Liver (tissue), 7 donors: ENCODE measurements at regions not wholly inside any gene's neighbourhood (a gene's known extent, or its start where the extent isn't known, plus 50 kb on each side); places are given as distances from the start of the nearest gene placed in this dataset.

Experiments used
- DNase-seq: peaks from one replicate; pipeline ENCODE4 v3.0.0-alpha.2; 2017; ENCODE audit warnings: low spot score
- H3K27ac ChIP-seq, 2 donors: one replicate each; pipeline ENCODE4 v1.7.0; 2013; ENCODE audit warnings: inconsistent platforms in 2 of 2, low read length in 2 of 2, control low read depth in 1 of 2, low read depth in 1 of 2, mild to moderate bottlenecking in 1 of 2
- H3K27me3 ChIP-seq, 4 donors: one replicate each; pipeline versions ENCODE4 v1.6.1 to v1.7.0; 2013; ENCODE audit warnings: low read length in 3 of 4, inconsistent platforms in 1 of 4, mild to moderate bottlenecking in 1 of 4, moderate library complexity in 1 of 4; ENCODE audit not compliant: control insufficient read depth in 4 of 4, insufficient read depth in 4 of 4
- H3K36me3 ChIP-seq, 4 donors: one replicate each; pipeline versions ENCODE4 v1.6.1 to v1.7.0; 2013; ENCODE audit warnings: low read length in 3 of 4, mild to moderate bottlenecking in 3 of 4, low read depth in 1 of 4, moderate library complexity in 1 of 4; ENCODE audit not compliant: control insufficient read depth in 4 of 4, insufficient read depth in 3 of 4
- H3K4me1 ChIP-seq, 4 donors: one replicate each; pipeline versions ENCODE4 v1.6.1 to v1.7.0; 2013; ENCODE audit warnings: low read length in 3 of 4, mild to moderate bottlenecking in 3 of 4, moderate library complexity in 1 of 4; ENCODE audit not compliant: control insufficient read depth in 4 of 4, insufficient read depth in 4 of 4
- H3K4me3 ChIP-seq, 3 donors: one replicate each; pipeline versions ENCODE4 v1.6.1 to v1.7.0; 2013; ENCODE audit warnings: low read length in 3 of 3, control low read depth in 1 of 3, low read depth in 1 of 3, mild to moderate bottlenecking in 1 of 3
- H3K9ac ChIP-seq, 2 donors: one replicate each; pipeline ENCODE4 v1.7.0; 2013; ENCODE audit warnings: low read length in 2 of 2, mild to moderate bottlenecking in 2 of 2, moderate library complexity in 2 of 2, control low read depth in 1 of 2, low read depth in 1 of 2
- H3K9me3 ChIP-seq, 4 donors: one replicate each; pipeline versions ENCODE4 v1.6.1 to v1.7.0; 2013; ENCODE audit warnings: low read length in 3 of 4; ENCODE audit not compliant: control insufficient read depth in 4 of 4
- EGR1 ChIP-seq, 2 donors: IDR thresholded peaks; 2 replicates each; pipeline ENCODE4 v1.6.1; 2016 to 2018; ENCODE audit warnings: antibody characterized with exemption in 2 of 2, low read depth in 2 of 2
- FOXA1 ChIP-seq: IDR thresholded peaks from 2 replicates; pipeline ENCODE4 v1.6.1; 2016; ENCODE audit warnings: antibody characterized with exemption
- HNF4A ChIP-seq, 2 donors: conservative IDR thresholded peaks; 2 replicates each; pipeline ENCODE4 v1.6.1; 2016; ENCODE audit warnings: antibody characterized with exemption in 2 of 2, mild to moderate bottlenecking in 2 of 2
- NR2F2 ChIP-seq: IDR thresholded peaks from 2 replicates; pipeline ENCODE4 v1.6.1; 2016; ENCODE audit warnings: antibody characterized with exemption
- RAD21 ChIP-seq, 2 donors: IDR thresholded peaks; 2 replicates each; pipeline ENCODE4 v1.6.1; 2016; ENCODE audit warnings: antibody characterized with exemption in 2 of 2, mild to moderate bottlenecking in 2 of 2
- RXRA ChIP-seq, 2 donors: IDR thresholded peaks; 2 replicates each; pipeline ENCODE4 v1.6.1; 2017 to 2018; ENCODE audit warnings: antibody characterized with exemption in 2 of 2, mild to moderate bottlenecking in 1 of 2
- SP1 ChIP-seq: IDR thresholded peaks from 2 replicates; pipeline ENCODE4 v1.6.1; 2018; ENCODE audit warnings: antibody characterized with exemption, mild to moderate bottlenecking
- TAF1 ChIP-seq: conservative IDR thresholded peaks from 2 replicates; pipeline ENCODE4 v1.6.1; 2016; ENCODE audit warnings: antibody characterized with exemption, mild to moderate bottlenecking
- YY1 ChIP-seq: IDR thresholded peaks from 2 replicates; pipeline ENCODE4 v1.6.1; 2016; ENCODE audit warnings: antibody characterized with exemption, mild to moderate bottlenecking
- ZBTB33 ChIP-seq: IDR thresholded peaks from 2 replicates; pipeline ENCODE4 v1.6.1; 2016; ENCODE audit warnings: antibody characterized with exemption
- WGBS: extraction: QIAGEN DNeasy Blood & Tissue Kit; methylation state at CpG from one replicate; pipeline ENCODE4 v1.1.7; 2013; 5-methylcytosine and 5-hydroxymethylcytosine counted together
- donor health status: healthy.
- donor health status: healthy.
- donor health status: healthy.
- donor health status: healthy.

GRCh38 chr2:59033661-59034060 lies 792.5 kb upstream of the FANCL start:
- TF ChIP-seq NR2F2 = no peak
- no peak for TF ChIP-seq ZBTB33
- no peak for TF ChIP-seq RAD21 (IDR thresholded peaks at IDR 0.05)
- no peak for TF ChIP-seq YY1
- no peak for TF ChIP-seq TAF1
- no peak for TF ChIP-seq RXRA (IDR thresholded peaks at IDR 0.05)
- no peak overlapping the region for H3K9ac ChIP-seq
- H3K27me3 ChIP-seq = peaks cover 0 to 6% (median 0%) of the 10 kb centered on the region in 4 donors
- H3K36me3 ChIP-seq = no peaks in the 10 kb centered on the region
- H3K4me1 ChIP-seq = peaks cover 0 to 4% (median 0%) of the 10 kb centered on the region in 4 donors
- DNase-seq = no peak
- no peak overlapping the region for H3K27ac ChIP-seq
- 73% methylated on average over 1 of the region's 1 CpG for WGBS
- H3K9me3 ChIP-seq = no peaks in the 10 kb centered on the region
- H3K4me3 ChIP-seq = no peak overlapping the region

- Histone ChIP-seq H3K4me3 (no peak overlapping the region), H3K4me1 (peaks cover 0 to 4% (median 0%) of the 10 kb centered on the region in 4 donors), H3K9ac (no peak overlapping the region), H3K36me3 (no peaks in the 10 kb centered on the region), H3K27ac (no peak overlapping the region), H3K9me3 (no peaks in the 10 kb centered on the region), H3K27me3 (peaks cover 0 to 6% (median 0%) of the 10 kb centered on the region in 4 donors)
- 30% methylated on average over 3 of the region's 3 CpGs for WGBS
- TF ChIP-seq RXRA (IDR thresholded peaks at IDR 0.05) = no peak
- no peak for DNase-seq
Measured at GRCh38 chr2:59032499-59032898, 791.4 kb upstream of the FANCL start.

- 31% methylated on average over 6 of the region's 6 CpGs for WGBS
- no peak overlapping the region for H3K9ac ChIP-seq
- no peaks in the 10 kb centered on the region for H3K36me3 ChIP-seq
- no peak overlapping the region for H3K4me3 ChIP-seq
- peaks cover 0 to 6% (median 0%) of the 10 kb centered on the region in 4 donors for H3K27me3 ChIP-seq
- H3K9me3 ChIP-seq = no peaks in the 10 kb centered on the region
- no peak overlapping the region for H3K27ac ChIP-seq
- DNase-seq = no peak
- TF ChIP-seq SP1 (no peak), HNF4A (conservative IDR thresholded peaks at IDR 0.05) (peak in 1 of 2 donors; percentile 12)
- peaks cover 0 to 7% (median 0%) of the 10 kb centered on the region in 4 donors for H3K4me1 ChIP-seq
Measured at GRCh38 chr2:59029058-59029457, 787.9 kb upstream of the FANCL start.

- peaks cover 0 to 6% (median 0%) of the 10 kb centered on the region in 4 donors for H3K27me3 ChIP-seq
- TF ChIP-seq EGR1 (IDR thresholded peaks at IDR 0.05; ENCODE audit: low read depth in 2 of 2) = no peak
- no peak for TF ChIP-seq ZBTB33
- TF ChIP-seq FOXA1 = no peak
- H3K36me3 ChIP-seq = no peaks in the 10 kb centered on the region
- peaks cover 0 to 3% (median 0%) of the 10 kb centered on the region in 4 donors for H3K4me1 ChIP-seq
- no peak overlapping the region for H3K27ac ChIP-seq
- 92% methylated on average over 4 of the region's 4 CpGs for WGBS
- H3K9ac ChIP-seq = no peak overlapping the region
- DNase-seq = no peak
- H3K4me3 ChIP-seq = no peak overlapping the region
- no peaks in the 10 kb centered on the region for H3K9me3 ChIP-seq
Measured at GRCh38 chr2:59027320-59027719, 786.2 kb upstream of the FANCL start.
